Esophagus squamous epithelium (tissue), 5 donors: ENCODE measurements at regions not wholly inside any gene's neighbourhood (a gene's known extent, or its start where the extent isn't known, plus 50 kb on each side); places are given as distances from the start of the nearest gene placed in this dataset.

Experiments
- DNase-seq: peaks from one replicate; lab custom pipeline; 2025; lab: John Stamatoyannopoulos, UW
- H3K27ac ChIP-seq, 4 donors: fragments of 200-600 bp; sonication (generic); one replicate each; pipeline ENCODE4 v1.5.1; 2016 to 2019; ENCODE audit warnings: mild to moderate bottlenecking in 1 of 4
- H3K27me3 ChIP-seq, 4 donors: fragments of 200-600 bp; sonication (generic); 1 replicate in 3 of 4; 2 replicates in 1 of 4; pipeline versions ENCODE4 v1.5.1 to v1.6.0; 2017 to 2021; ENCODE audit warnings: antibody characterized with exemption in 1 of 4
- H3K36me3 ChIP-seq, 3 donors: fragments of 200-600 bp; sonication (generic); one replicate each; pipeline ENCODE4 v1.5.1; 2016 to 2019
- H3K4me1 ChIP-seq, 3 donors: fragments of 200-600 bp; sonication (generic); one replicate each; pipeline ENCODE4 v1.5.1; 2017 to 2019
- H3K4me3 ChIP-seq, 4 donors: fragments of 200-600 bp; sonication (generic); 1 replicate in 3 of 4; 2 replicates in 1 of 4; pipeline ENCODE4 v1.5.1; 2016 to 2019; ENCODE audit warnings: mild to moderate bottlenecking in 2 of 4, moderate library complexity in 1 of 4
- H3K9me3 ChIP-seq, 3 donors: fragments of 200-600 bp; sonication (generic); one replicate each; pipeline ENCODE4 v1.5.1; 2016 to 2019
- CTCF ChIP-seq, 6 experiments: fragments of 450-650 bp in 4 of 6; fragments of 200-600 bp in 2 of 6; sonication (generic) in 2 of 6; IDR thresholded peaks; one replicate each; pipeline ENCODE4 v1.5.1; 2016 to 2019; ENCODE audit warnings: antibody characterized with exemption in 6 of 6, mild to moderate bottlenecking in 4 of 6, moderate library complexity in 4 of 6
- POLR2A ChIP-seq, 4 donors: fragments of 450-650 bp; IDR thresholded peaks; one replicate each; pipeline ENCODE4 v1.6.1; 2017; ENCODE audit warnings: antibody characterized with exemption in 4 of 4, mild to moderate bottlenecking in 4 of 4, moderate library complexity in 3 of 4
- WGBS, 2 donors: methylation state at CpG; one replicate each; pipeline ENCODE4 v1.1.5; 2018; 5-methylcytosine and 5-hydroxymethylcytosine counted together
- intact Hi-C: fragments of 100-400 bp; cut with DNase I; formaldehyde crosslinking; loops from one replicate; pipeline ENCODE4 v1.15.0; 2022
- donor health status: DM: yes; HTN: yes; CAD: no.

DNA sequence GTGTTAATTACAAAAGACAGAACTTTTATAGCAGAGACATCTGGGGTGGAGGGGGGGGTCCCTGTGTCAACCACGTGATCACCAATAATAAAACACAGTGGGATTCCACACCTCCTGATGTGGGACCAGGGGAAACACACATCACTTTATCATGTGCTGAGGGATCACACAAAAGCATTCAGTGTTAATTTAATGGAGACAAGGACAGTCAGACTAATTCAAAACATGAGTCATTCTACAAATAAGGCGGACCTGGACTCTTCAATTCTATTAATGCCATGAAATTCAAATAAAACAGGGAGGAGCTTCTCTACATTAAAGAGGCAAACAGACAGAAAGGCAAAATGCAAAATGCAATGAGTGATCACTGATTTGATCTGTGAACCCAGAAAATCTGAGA lies 67.3 kb upstream of the PFKP start:
- H3K4me3 ChIP-seq: no peak overlapping the region
- no peaks in the 10 kb centered on the region for H3K9me3 ChIP-seq
- TF ChIP-seq POLR2A (IDR thresholded peaks at IDR 0.05): no peak
- TF ChIP-seq CTCF (IDR thresholded peaks at IDR 0.05): no peak
- H3K4me1 ChIP-seq: no peaks in the 10 kb centered on the region
- H3K36me3 ChIP-seq: no peaks in the 10 kb centered on the region
- intact Hi-C loops: no loop called here
- no peak for DNase-seq
- WGBS, 2 donors: 31 to 42% methylated on average over 2 of the region's 2 CpGs
- H3K27ac ChIP-seq: no peak overlapping the region
- no peaks in the 10 kb centered on the region for H3K27me3 ChIP-seq

- intact Hi-C loops: no loop called here
- no peak overlapping the region for H3K27ac ChIP-seq
- no peaks in the 10 kb centered on the region for H3K4me1 ChIP-seq
- 61 to 78% methylated on average over 7 of the region's 7 CpGs for WGBS, 2 donors
- no peak overlapping the region for H3K4me3 ChIP-seq
- H3K9me3 ChIP-seq: peaks cover 0 to 4% (median 1%) of the 10 kb centered on the region in 3 donors
- H3K27me3 ChIP-seq: peaks cover 0 to 9% (median 0%) of the 10 kb centered on the region in 4 donors
- no peak for DNase-seq
- no peaks in the 10 kb centered on the region for H3K36me3 ChIP-seq
- TF ChIP-seq CTCF (IDR thresholded peaks at IDR 0.05) (no peak), POLR2A (IDR thresholded peaks at IDR 0.05) (no peak)
These were observed 73.0 kb upstream of the PFKP start for GRCh38 chr10:2994221-2994961.

GRCh38 chr10:2993636-2994035 lies 73.7 kb upstream of the PFKP start:
- DNase-seq: no peak
- WGBS, 2 donors: 84 to 95% methylated on average over 6 to 12 of the region's 17 CpGs
- Histone ChIP-seq H3K27me3 (peaks cover 0 to 17% (median 0%) of the 10 kb centered on the region in 4 donors), H3K4me1 (no peaks in the 10 kb centered on the region), H3K9me3 (peaks cover 0 to 11% (median 8%) of the 10 kb centered on the region in 3 donors), H3K36me3 (no peaks in the 10 kb centered on the region), H3K27ac (no peak overlapping the region), H3K4me3 (no peak overlapping the region)
- intact Hi-C loops: no loop called here
- no peak for TF ChIP-seq POLR2A (IDR thresholded peaks at IDR 0.05)
- no peak for TF ChIP-seq CTCF (IDR thresholded peaks at IDR 0.05)

DNA sequence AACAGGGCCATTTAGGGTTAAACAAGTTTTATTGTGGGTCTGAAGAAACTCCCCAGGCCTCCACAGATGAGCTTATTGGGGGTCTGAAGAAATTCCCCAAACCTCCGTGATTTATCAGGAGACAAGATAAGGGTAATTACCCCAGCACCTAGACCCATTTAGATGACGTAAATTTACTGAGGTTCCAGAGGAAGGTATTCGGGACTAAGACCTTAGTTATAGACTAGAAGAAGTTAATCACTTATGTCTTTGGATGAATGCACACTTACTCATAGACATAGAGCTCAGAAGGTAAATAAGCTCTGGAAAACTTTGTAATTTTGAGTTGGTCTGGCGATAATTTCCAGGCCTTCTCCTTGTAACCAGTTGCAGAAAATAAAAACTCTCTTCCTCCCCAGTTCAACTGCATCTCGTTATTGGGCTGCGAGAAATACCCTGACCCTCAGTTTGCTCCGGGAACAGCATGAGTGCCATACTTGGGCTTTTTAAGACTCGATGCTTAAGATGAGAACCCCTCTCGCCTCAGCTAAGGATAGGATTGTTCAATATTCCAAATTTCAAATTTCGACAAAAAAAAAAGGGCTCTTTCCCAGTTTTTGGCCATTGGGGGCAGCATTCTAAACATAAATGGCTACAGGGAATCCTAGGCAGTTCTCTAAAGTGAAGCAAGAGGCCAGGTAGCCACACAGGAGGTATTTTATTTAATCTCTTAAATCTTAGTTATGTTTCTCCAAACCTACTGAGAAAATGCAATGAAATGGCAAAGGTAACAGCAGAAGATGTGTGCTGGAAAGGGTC lies 74.7 kb upstream of the PFKP start:
- no peak for DNase-seq
- intact Hi-C loops: no loop called here
- no peak for TF ChIP-seq POLR2A (IDR thresholded peaks at IDR 0.05)
- no peak for TF ChIP-seq CTCF (IDR thresholded peaks at IDR 0.05)
- Histone ChIP-seq H3K27me3 (peaks cover 0 to 22% (median 0%) of the 10 kb centered on the region in 4 donors), H3K9me3 (peaks cover 0 to 11% (median 8%) of the 10 kb centered on the region in 3 donors), H3K4me3 (no peak overlapping the region), H3K27ac (no peak overlapping the region), H3K4me1 (no peaks in the 10 kb centered on the region), H3K36me3 (no peaks in the 10 kb centered on the region)
- WGBS, 2 donors: 73 to 75% methylated on average over 10 of the region's 10 CpGs

DNA sequence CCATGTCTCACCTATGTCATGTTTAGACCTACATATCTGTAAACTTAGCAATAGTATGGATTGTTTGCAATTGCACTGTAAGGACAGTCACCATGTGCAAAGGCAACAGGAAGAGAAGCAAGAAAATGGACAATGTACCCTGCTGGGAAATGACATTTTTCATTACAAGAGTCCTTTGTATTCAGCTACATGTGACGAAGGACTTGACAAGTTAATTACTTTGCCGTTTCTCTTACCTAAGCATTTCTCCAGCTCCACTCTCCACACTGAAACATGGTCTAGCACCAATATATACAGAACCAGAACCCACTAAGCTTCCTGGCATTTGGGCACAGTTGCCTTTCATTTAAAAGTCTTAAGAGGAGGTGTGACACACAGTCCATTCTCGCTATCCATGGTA lies 76.6 kb upstream of the PFKP start:
- TF ChIP-seq CTCF (IDR thresholded peaks at IDR 0.05) (no peak), POLR2A (IDR thresholded peaks at IDR 0.05) (no peak)
- DNase-seq: no peak
- WGBS, 2 donors: 55 to 73% methylated on average over 3 of the region's 3 CpGs
- Histone ChIP-seq H3K27ac (no peak overlapping the region), H3K9me3 (peaks cover 0 to 11% (median 8%) of the 10 kb centered on the region in 3 donors), H3K4me1 (peaks cover 6 to 13% (median 11%) of the 10 kb centered on the region in 3 donors), H3K27me3 (peaks cover 0 to 28% (median 0%) of the 10 kb centered on the region in 4 donors), H3K36me3 (no peaks in the 10 kb centered on the region), H3K4me3 (no peak overlapping the region)
- intact Hi-C loops: no loop called here
